Adrenal gland (tissue), 9 donors: ENCODE measurements at regions not wholly inside any gene's neighbourhood (a gene's known extent, or its start where the extent isn't known, plus 50 kb on each side); places are given as distances from the start of the nearest gene placed in this dataset.

Experiments
- DNase-seq, 7 donors: peaks; one replicate each; pipeline ENCODE4 v3.0.0-alpha.2; 2019 to 2020
- H3K27ac ChIP-seq, 5 donors: fragments of 200-600 bp; sonication (generic) in 4 of 5; 1 replicate in 3 of 5; 2 replicates in 2 of 5; pipeline versions ENCODE4 v1.5.1 to v1.8.0; 2016 to 2020; ENCODE audit warnings: mild to moderate bottlenecking in 1 of 5
- H3K27me3 ChIP-seq: fragments of 200-600 bp; 2 replicates; pipeline ENCODE4 v1.8.0; 2021
- H3K36me3 ChIP-seq, 2 donors: fragments of 200-600 bp; replicated peaks in 1 of 2; 1 replicate in 1 of 2; 2 replicates in 1 of 2; pipeline versions ENCODE4 v1.5.1 to v1.8.0; 2018 to 2022
- H3K4me1 ChIP-seq, 2 donors: fragments of 200-600 bp; replicated peaks in 1 of 2; 1 replicate in 1 of 2; 2 replicates in 1 of 2; pipeline versions ENCODE4 v1.5.1 to v1.8.0; 2018 to 2021
- H3K4me3 ChIP-seq, 4 donors: fragments of 200-600 bp; sonication (generic) in 3 of 4; one replicate each; pipeline ENCODE4 v1.5.1; 2016 to 2018
- H3K9me3 ChIP-seq, 3 donors: fragments of 200-600 bp; sonication (generic) in 1 of 3; replicated peaks in 1 of 3; 1 replicate in 2 of 3; 2 replicates in 1 of 3; pipeline versions ENCODE4 v1.5.1 to v1.8.0; 2016 to 2021
- CTCF ChIP-seq, 6 experiments: fragments of 450-650 bp in 4 of 6; fragments of 200-600 bp in 2 of 6; sonication (generic) in 1 of 6; IDR thresholded peaks; 1 replicate in 5 of 6; 2 replicates in 1 of 6; pipeline versions ENCODE4 v1.5.1 to v1.8.0; 2016 to 2021; ENCODE audit warnings: antibody characterized with exemption in 6 of 6, mild to moderate bottlenecking in 2 of 6, moderate library complexity in 1 of 6
- POLR2A ChIP-seq, 2 donors: fragments of 450-650 bp; IDR thresholded peaks; one replicate each; pipeline ENCODE4 v1.6.1; 2017; ENCODE audit warnings: antibody characterized with exemption in 2 of 2, mild to moderate bottlenecking in 2 of 2, moderate library complexity in 1 of 2
- WGBS, 4 donors: extraction: QIAGEN DNeasy Blood & Tissue Kit in 2 of 4; methylation state at CpG; one replicate each; pipeline versions ENCODE4 v1.1.5 to v1.1.7; 2013 to 2017; 5-methylcytosine and 5-hydroxymethylcytosine counted together
- intact Hi-C, 2 donors: fragments of 100-400 bp; cut with DNase I; formaldehyde crosslinking; loops; one replicate each; pipeline versions ENCODE4 v1.14.1 to v1.15.0; 2022 to 2023
- donor health status: healthy with polysubstance abuse.
- donor health status: Bipolar disorder and iron deficiency.
- donor health status: DM: yes; HTN: yes; CAD: no.
- donor health status: DM: no; HTN: no; CAD: no.
- donor health status: DM: no; HTN: no; CAD: no.

GRCh38 chr15:53320816-53321215, 438.6 kb downstream of the WDR72 start:
- Histone ChIP-seq H3K9me3 (no peaks in the 10 kb centered on the region), H3K4me1 (no peaks in the 10 kb centered on the region), H3K27me3 (no peaks in the 10 kb centered on the region), H3K36me3 (no peaks in the 10 kb centered on the region), H3K27ac (no peak overlapping the region), H3K4me3 (no peak overlapping the region)
- DNase-seq = no peak
- intact Hi-C loops = no loop called here
- 67 to 78% (median 77%) methylated on average over 5 of the region's 5 CpGs for WGBS, 4 donors
- TF ChIP-seq POLR2A (IDR thresholded peaks at IDR 0.05) (no peak), CTCF (IDR thresholded peaks at IDR 0.05) (no peak)

DNA sequence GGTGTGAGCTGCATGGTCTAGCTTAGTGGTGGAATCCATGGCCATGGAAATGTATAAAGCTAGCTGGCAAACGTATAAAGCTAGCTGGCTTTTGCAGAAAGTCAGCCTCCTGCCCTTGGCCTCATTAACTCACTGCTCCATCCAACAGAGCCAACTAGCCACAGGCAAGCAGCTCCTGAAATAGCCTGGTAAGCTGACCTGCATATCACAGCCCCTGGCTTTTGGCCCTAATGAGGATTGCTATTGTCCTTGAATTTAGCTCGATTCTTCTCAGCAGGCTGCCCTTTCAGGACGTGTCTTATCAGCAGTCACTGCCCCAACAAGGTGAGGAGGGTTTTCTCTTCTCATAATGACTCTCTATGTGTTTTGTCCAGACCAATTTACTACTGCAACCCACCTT, 446.8 kb downstream of the WDR72 start:
- H3K4me3 ChIP-seq = no peak overlapping the region
- H3K27me3 ChIP-seq = no peaks in the 10 kb centered on the region
- no peak overlapping the region for H3K27ac ChIP-seq
- H3K9me3 ChIP-seq = no peaks in the 10 kb centered on the region
- intact Hi-C loops = no loop called here
- DNase-seq = peak in 5 of 7 donors; percentile 10 to 29 (median 24)
- TF ChIP-seq POLR2A (IDR thresholded peaks at IDR 0.05) (no peak), CTCF (IDR thresholded peaks at IDR 0.05) (no peak)
- no peaks in the 10 kb centered on the region for H3K4me1 ChIP-seq
- 16 to 43% (median 18%) methylated on average over 3 of the region's 3 CpGs for WGBS, 4 donors
- H3K36me3 ChIP-seq = no peaks in the 10 kb centered on the region

DNA sequence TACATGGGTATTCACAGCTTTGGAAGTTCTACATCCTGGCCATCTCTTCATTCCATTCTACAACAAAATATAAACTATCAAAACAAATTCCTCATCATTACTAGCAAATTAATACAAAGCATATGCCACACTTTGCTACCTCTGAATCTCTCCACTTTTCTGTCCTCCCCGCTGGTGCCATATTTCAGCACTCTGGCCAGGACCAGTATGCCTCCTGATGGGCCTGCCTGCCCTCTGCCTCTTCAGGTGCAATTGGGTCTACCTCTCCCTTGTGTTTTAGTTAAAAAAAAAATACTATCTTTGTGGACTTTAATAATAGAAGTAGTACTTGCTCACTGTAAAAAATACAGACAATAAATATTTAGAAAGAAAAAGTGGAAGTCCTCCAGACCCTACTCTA, 448.8 kb downstream of the WDR72 start:
- TF ChIP-seq POLR2A (IDR thresholded peaks at IDR 0.05) (no peak), CTCF (IDR thresholded peaks at IDR 0.05) (no peak)
- H3K27ac ChIP-seq = no peak overlapping the region
- intact Hi-C loops = no loop called here
- no peak for DNase-seq
- no peaks in the 10 kb centered on the region for H3K36me3 ChIP-seq
- no peaks in the 10 kb centered on the region for H3K9me3 ChIP-seq
- WGBS, 4 donors = 89 to 91% (median 90%) methylated on average over 1 of the region's 1 CpG
- no peak overlapping the region for H3K4me3 ChIP-seq
- H3K4me1 ChIP-seq = no peaks in the 10 kb centered on the region
- H3K27me3 ChIP-seq = no peaks in the 10 kb centered on the region

- no peaks in the 10 kb centered on the region for H3K9me3 ChIP-seq
- no peak for DNase-seq
- intact Hi-C loops = no loop called here
- no peaks in the 10 kb centered on the region for H3K27me3 ChIP-seq
- no peak overlapping the region for H3K27ac ChIP-seq
- H3K4me3 ChIP-seq = no peak overlapping the region
- H3K36me3 ChIP-seq = no peaks in the 10 kb centered on the region
- no peaks in the 10 kb centered on the region for H3K4me1 ChIP-seq
- TF ChIP-seq CTCF (IDR thresholded peaks at IDR 0.05) (peak in 1 of 6 experiments; percentile 6), POLR2A (IDR thresholded peaks at IDR 0.05) (no peak)
- 86 to 90% (median 88%) methylated on average over 5 of the region's 5 CpGs for WGBS, 4 donors
These were observed 451.4 kb downstream of the WDR72 start for GRCh38 chr15:53307952-53308624.
